ENCODE measurements at regions not wholly inside any gene's neighbourhood (a gene's known extent, or its start where the extent isn't known, plus 50 kb on each side); places are given as distances from the start of the nearest gene placed in this dataset.

GRCh38 chr14:65281991-65282895 lies 130.3 kb upstream of the FUT8 start:
- DNase-seq (ENCODE audit: low spot score), result no peak

- DNase-seq (ENCODE audit: low spot score), result no peak
Measured at GRCh38 chr14:65282896-65283253, 129.7 kb upstream of the FUT8 start.

- peak; percentile 15 for DNase-seq (ENCODE audit: low spot score)
Measured at GRCh38 chr14:65286443-65286842, 126.1 kb upstream of the FUT8 start.

- no peak for DNase-seq (ENCODE audit: low spot score)
Measured at GRCh38 chr14:65287264-65288131, 125.0 kb upstream of the FUT8 start.

- DNase-seq (ENCODE audit: low spot score), result peak; percentile 59
Measured at GRCh38 chr14:65290830-65291229, 121.7 kb upstream of the FUT8 start.

- DNase-seq (ENCODE audit: low spot score), result no peak
Measured at GRCh38 chr14:65291531-65291930, 121.0 kb upstream of the FUT8 start.

- no peak for DNase-seq (ENCODE audit: low spot score)
Measured at GRCh38 chr14:65294816-65295215, 117.7 kb upstream of the FUT8 start.

- DNase-seq (ENCODE audit: low spot score), result no peak
Measured at GRCh38 chr14:65296402-65296801, 116.1 kb upstream of the FUT8 start.

GRCh38 chr14:65296876-65297275 lies 115.7 kb upstream of the FUT8 start:
- no peak for DNase-seq (ENCODE audit: low spot score)

- DNase-seq (ENCODE audit: low spot score), result no peak
Measured at GRCh38 chr14:65297744-65298143, 114.8 kb upstream of the FUT8 start.

GRCh38 chr14:65299826-65300225 lies 112.7 kb upstream of the FUT8 start:
- DNase-seq (ENCODE audit: low spot score), result no peak

- DNase-seq (ENCODE audit: low spot score), result no peak
Measured at GRCh38 chr14:65301862-65302539, 110.5 kb upstream of the FUT8 start.

GRCh38 chr14:65302571-65303189 lies 109.8 kb upstream of the FUT8 start:
- DNase-seq (ENCODE audit: low spot score), result no peak

GRCh38 chr14:65303190-65303898 lies 109.2 kb upstream of the FUT8 start:
- no peak for DNase-seq (ENCODE audit: low spot score)

GRCh38 chr14:65303899-65304222 lies 108.7 kb upstream of the FUT8 start:
- no peak for DNase-seq (ENCODE audit: low spot score)

GRCh38 chr14:65304239-65304638 lies 108.3 kb upstream of the FUT8 start:
- DNase-seq (ENCODE audit: low spot score), result no peak

- DNase-seq (ENCODE audit: low spot score), result no peak
Measured at GRCh38 chr14:65304963-65305362, 107.6 kb upstream of the FUT8 start.

GRCh38 chr14:65308536-65308935 lies 104.0 kb upstream of the FUT8 start:
- DNase-seq (ENCODE audit: low spot score), result no peak

- no peak for DNase-seq (ENCODE audit: low spot score)
Measured at GRCh38 chr14:65310568-65310967, 102.0 kb upstream of the FUT8 start.

GRCh38 chr14:65312859-65313258 lies 99.7 kb upstream of the FUT8 start:
- DNase-seq (ENCODE audit: low spot score), result no peak

GRCh38 chr14:65318636-65319506 lies 93.7 kb upstream of the FUT8 start:
- DNase-seq (ENCODE audit: low spot score), result no peak
